ENCODE measurements at regions not wholly inside any gene's neighbourhood (a gene's known extent, or its start where the extent isn't known, plus 50 kb on each side); places are given as distances from the start of the nearest gene placed in this dataset.

DNA sequence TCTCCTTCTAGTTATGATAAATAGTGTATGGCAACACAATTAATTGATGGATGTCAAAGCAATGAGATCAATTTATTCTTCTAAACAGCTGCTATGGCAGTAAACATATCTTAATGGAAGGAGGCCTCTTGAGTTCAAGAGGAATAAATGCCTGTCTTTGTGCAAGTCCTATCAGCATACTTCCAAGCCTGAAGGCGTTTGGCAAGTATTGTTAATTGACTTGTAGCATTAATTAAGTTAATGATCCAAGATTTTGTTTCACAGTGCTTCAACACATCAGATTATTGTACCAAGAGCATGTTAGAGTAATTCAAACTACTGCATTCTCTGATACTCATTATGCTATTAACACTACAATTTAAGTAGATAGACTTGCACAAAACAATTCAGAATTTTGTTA, 144.8 kb downstream of the FAT4 start:
- Histone ChIP-seq H3K4me1 (no peaks in the 10 kb centered on the region), H3K27ac (no peak overlapping the region), H3K27me3 (replicated peaks in 1 of 7) (no peaks in the 10 kb centered on the region), H3K9me3 (peaks cover 0 to 6% (median 0%) of the 10 kb centered on the region in 8 donors), H3K36me3 (no peaks in the 10 kb centered on the region), H3K4me3 (no peak overlapping the region)
- intact Hi-C loops (cut with DNase I; ENCODE audit: low total_unique reads), result no loop called here
- TF ChIP-seq POLR2A (IDR thresholded peaks at IDR 0.05) (no peak), POLR2AphosphoS5 (IDR thresholded peaks at IDR 0.05) (no peak)
- TF ChIP-seq, protein P1, sequence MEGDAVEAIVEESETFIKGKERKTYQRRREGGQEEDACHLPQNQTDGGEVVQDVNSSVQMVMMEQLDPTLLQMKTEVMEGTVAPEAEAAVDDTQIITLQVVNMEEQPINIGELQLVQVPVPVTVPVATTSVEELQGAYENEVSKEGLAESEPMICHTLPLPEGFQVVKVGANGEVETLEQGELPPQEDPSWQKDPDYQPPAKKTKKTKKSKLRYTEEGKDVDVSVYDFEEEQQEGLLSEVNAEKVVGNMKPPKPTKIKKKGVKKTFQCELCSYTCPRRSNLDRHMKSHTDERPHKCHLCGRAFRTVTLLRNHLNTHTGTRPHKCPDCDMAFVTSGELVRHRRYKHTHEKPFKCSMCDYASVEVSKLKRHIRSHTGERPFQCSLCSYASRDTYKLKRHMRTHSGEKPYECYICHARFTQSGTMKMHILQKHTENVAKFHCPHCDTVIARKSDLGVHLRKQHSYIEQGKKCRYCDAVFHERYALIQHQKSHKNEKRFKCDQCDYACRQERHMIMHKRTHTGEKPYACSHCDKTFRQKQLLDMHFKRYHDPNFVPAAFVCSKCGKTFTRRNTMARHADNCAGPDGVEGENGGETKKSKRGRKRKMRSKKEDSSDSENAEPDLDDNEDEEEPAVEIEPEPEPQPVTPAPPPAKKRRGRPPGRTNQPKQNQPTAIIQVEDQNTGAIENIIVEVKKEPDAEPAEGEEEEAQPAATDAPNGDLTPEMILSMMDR (IDR thresholded peaks at IDR 0.05 in 8 of 11, conservative IDR thresholded peaks at IDR 0.05 in 3 of 11), result no peak
- DNase-seq, result no peak
- WGBS, 5 donors, result 70 to 75% (median 74%) methylated on average over 1 of the region's 1 CpG

DNA sequence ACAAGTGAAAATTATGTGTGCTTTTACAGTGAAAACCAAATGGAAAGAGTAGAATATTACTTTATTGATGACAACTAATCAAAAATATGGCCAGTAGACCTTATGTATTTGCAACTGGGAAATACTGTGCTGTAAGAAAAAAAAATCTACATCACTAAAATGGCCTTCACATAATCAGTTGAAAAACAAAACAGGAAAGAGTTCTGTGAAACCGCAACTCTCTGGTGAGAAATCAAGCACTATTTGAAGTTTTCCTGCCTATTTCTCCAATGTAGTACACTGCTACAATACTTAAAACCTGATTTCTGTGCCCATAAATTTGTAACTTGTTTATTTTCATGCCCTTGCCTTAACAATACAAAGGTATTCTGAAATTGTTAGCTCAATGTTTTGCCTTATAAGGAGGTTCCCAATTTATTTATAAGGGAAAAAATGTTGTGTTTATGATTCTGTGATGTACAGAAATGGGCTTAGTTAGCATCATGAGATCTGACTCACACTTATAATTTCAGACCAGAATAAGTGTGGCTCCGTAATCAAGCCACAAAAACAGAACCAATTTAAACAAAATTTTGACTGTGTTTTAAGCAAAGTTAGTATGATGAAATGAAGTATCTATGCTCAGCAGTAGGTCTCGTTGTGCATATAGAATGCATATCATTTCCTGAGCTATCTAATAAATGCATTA, 147.1 kb downstream of the FAT4 start:
- Histone ChIP-seq H3K4me3 (no peak overlapping the region), H3K27ac (peak overlapping the region in 6 of 8 donors; percentile 16 to 62 (median 26)), H3K4me1 (no peaks in the 10 kb centered on the region), H3K36me3 (no peaks in the 10 kb centered on the region), H3K9me3 (peaks cover 0 to 6% (median 0%) of the 10 kb centered on the region in 8 donors), H3K27me3 (replicated peaks in 1 of 7) (no peaks in the 10 kb centered on the region)
- intact Hi-C loops (cut with DNase I; ENCODE audit: low total_unique reads), result no loop called here
- no peak for DNase-seq
- TF ChIP-seq POLR2A (IDR thresholded peaks at IDR 0.05) (no peak), POLR2AphosphoS5 (IDR thresholded peaks at IDR 0.05) (no peak)
- TF ChIP-seq, protein P1 (IDR thresholded peaks at IDR 0.05 in 8 of 11, conservative IDR thresholded peaks at IDR 0.05 in 3 of 11), result no peak
- WGBS, 5 donors, result 31 to 45% (median 40%) methylated on average over 3 of the region's 3 CpGs

DNA sequence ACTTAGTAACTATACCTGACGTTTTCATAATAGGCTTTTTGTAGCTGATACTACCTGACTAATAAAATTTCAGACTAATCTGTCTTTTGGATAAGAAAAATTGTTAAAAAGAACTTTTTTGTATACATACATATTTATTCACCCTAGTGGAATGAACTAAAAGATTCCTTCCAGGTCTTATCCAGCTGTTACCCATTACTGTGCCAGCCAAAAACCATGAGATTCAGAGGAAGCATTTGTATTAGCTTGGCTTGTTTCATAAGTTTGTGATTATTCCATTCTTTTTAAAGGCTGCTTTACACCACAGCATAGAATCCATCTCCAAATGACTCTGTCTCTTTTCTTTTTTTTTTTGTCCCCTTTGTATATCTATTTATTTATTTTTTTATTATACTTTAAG, 149.4 kb downstream of the FAT4 start:
- WGBS, 5 donors, result 69 to 93% (median 73%) methylated on average over 1 of the region's 1 CpG
- DNase-seq, result no peak
- Histone ChIP-seq H3K27ac (no peak overlapping the region), H3K4me1 (no peaks in the 10 kb centered on the region), H3K9me3 (peaks cover 0 to 6% (median 0%) of the 10 kb centered on the region in 8 donors), H3K36me3 (no peaks in the 10 kb centered on the region), H3K4me3 (no peak overlapping the region), H3K27me3 (replicated peaks in 1 of 7) (no peaks in the 10 kb centered on the region)
- TF ChIP-seq, protein P1 (IDR thresholded peaks at IDR 0.05 in 8 of 11, conservative IDR thresholded peaks at IDR 0.05 in 3 of 11), result no peak
- no peak for TF ChIP-seq POLR2AphosphoS5 (IDR thresholded peaks at IDR 0.05)
- no peak for TF ChIP-seq POLR2A (IDR thresholded peaks at IDR 0.05)
- intact Hi-C loops (cut with DNase I; ENCODE audit: low total_unique reads), result no loop called here

DNA sequence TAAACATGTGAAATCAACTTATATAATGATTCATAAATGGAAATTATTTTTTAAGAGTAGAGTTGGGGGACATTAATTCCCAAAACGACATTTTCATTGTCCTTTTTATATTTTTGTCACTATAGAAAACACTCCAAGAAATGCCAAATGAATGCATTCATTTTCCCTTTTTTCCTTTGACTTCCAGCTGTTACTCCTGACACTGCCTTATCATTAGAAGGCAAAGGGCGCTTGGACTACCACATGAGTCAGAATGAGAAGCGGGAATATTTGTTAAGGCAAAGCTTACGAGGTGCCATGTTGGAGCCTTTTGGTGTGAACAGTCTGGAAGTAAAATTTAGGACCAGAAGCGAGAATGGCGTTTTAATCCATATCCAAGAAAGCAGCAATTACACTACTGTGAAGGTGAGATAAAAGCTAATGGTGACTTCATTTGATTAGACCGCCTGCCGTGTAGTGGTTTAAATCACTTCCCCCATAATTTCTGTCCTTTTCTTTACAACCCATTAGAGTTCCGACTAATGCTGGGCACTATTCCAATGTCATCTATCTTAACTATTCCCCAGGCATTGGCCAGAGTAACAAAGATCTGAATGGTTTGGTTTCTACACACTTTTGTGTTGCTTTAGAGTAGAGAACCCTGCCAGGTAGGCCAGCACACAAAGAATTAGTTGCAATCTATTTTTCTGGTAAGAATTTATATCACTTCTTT, 166.7 kb downstream of the FAT4 start:
- WGBS, 5 donors, result 82 to 88% (median 84%) methylated on average over 9 of the region's 9 CpGs
- TF ChIP-seq POLR2A (IDR thresholded peaks at IDR 0.05), result no peak
- TF ChIP-seq, protein P1 (IDR thresholded peaks at IDR 0.05 in 8 of 11, conservative IDR thresholded peaks at IDR 0.05 in 3 of 11), result no peak
- TF ChIP-seq POLR2AphosphoS5 (IDR thresholded peaks at IDR 0.05), result no peak
- no peak for DNase-seq
- Histone ChIP-seq H3K27me3 (replicated peaks in 1 of 7) (no peaks in the 10 kb centered on the region), H3K4me3 (no peak overlapping the region), H3K27ac (no peak overlapping the region), H3K4me1 (no peaks in the 10 kb centered on the region), H3K9me3 (peaks cover 0 to 7% (median 0%) of the 10 kb centered on the region in 8 donors), H3K36me3 (peaks cover 0 to 14% (median 0%) of the 10 kb centered on the region in 6 donors)
- intact Hi-C loops (cut with DNase I; ENCODE audit: low total_unique reads), result no loop called here

All from spleen (tissue), 11 donors.